Prostate gland (tissue), 2 donors: ENCODE measurements at regions not wholly inside any gene's neighbourhood (a gene's known extent, or its start where the extent isn't known, plus 50 kb on each side); places are given as distances from the start of the nearest gene placed in this dataset.

ENCODE experiments used
- DNase-seq: peaks from one replicate; pipeline ENCODE4 v3.0.0-alpha.2; 2019; ENCODE audit warnings: low spot score
- H3K27ac ChIP-seq, 2 donors: fragments of 200-600 bp; sonication (generic); 2 replicates each; pipeline ENCODE4 v1.5.1; 2017 to 2019
- H3K27me3 ChIP-seq: fragments of 200-600 bp; sonication (generic); replicated peaks from 2 replicates; pipeline ENCODE4 v1.5.1; 2019; ENCODE audit not compliant: insufficient read depth
- H3K36me3 ChIP-seq, 2 donors: fragments of 200-600 bp; sonication (generic); 1 replicate in 1 of 2; 2 replicates in 1 of 2; pipeline versions ENCODE4 v1.5.1 to v1.8.1; 2017 to 2019
- H3K4me1 ChIP-seq: fragments of 200-600 bp; sonication (generic); replicated peaks from 2 replicates; pipeline ENCODE4 v1.5.1; 2019
- H3K4me3 ChIP-seq, 2 donors: fragments of 200-600 bp; sonication (generic); 2 replicates each; pipeline ENCODE4 v1.5.1; 2017 to 2019
- H3K9me3 ChIP-seq: fragments of 200-600 bp; sonication (generic); 2 replicates; pipeline ENCODE4 v1.5.1; 2017
- POLR2A ChIP-seq: fragments of 450-650 bp; IDR thresholded peaks from one replicate; pipeline ENCODE4 v1.6.1; 2016; ENCODE audit warnings: antibody characterized with exemption, mild to moderate bottlenecking
- POLR2AphosphoS5 ChIP-seq: sonication (generic); formaldehyde crosslinking; IDR thresholded peaks from one replicate; pipeline ENCODE4 v1.6.1; 2017; ENCODE audit warnings: antibody characterized with exemption
- WGBS: methylation state at CpG from one replicate; pipeline ENCODE4 v1.1.5; 2018; 5-methylcytosine and 5-hydroxymethylcytosine counted together
- intact Hi-C: fragments of 100-400 bp; cut with DNase I; formaldehyde crosslinking; loops from one replicate; pipeline ENCODE4 v1.14.2; 2022
- TF ChIP-seq, protein P1 (sequence below), 4 experiments: fragments of 200-600 bp in 2 of 4; fragments of 450-650 bp in 2 of 4; sonication (generic) in 2 of 4; IDR thresholded peaks; 1 replicate in 3 of 4; 2 replicates in 1 of 4; pipeline ENCODE4 v1.5.1; 2016 to 2019; ENCODE audit warnings: antibody characterized with exemption in 4 of 4, mild to moderate bottlenecking in 2 of 4, moderate library complexity in 2 of 4

DNA sequence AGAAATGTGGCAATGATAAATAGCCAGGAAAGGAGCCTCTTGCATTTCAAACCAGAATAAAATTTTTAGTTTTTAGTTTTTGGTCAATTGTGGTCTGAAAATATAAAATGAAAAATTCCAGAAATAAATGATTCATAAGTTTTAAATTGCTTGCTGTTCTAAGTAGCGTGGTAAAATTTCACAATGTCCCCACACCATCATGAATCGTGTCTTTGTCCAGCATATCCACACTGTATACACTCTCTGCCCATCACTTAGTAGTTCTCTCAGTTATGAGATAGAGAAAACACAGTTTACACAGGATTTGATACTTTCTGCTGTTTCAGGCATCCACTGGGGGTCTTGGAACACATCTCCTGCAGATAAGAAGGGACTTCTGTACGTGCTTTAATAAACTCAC, 783.9 kb downstream of the TSN start:
- Histone ChIP-seq H3K27ac (no peak overlapping the region), H3K36me3 (no peaks in the 10 kb centered on the region), H3K4me1 (no peaks in the 10 kb centered on the region), H3K27me3 (no peaks in the 10 kb centered on the region), H3K4me3 (no peak overlapping the region), H3K9me3 (no peaks in the 10 kb centered on the region)
- intact Hi-C loops: no loop called here
- TF ChIP-seq POLR2A (no peak), POLR2AphosphoS5 (no peak)
- TF ChIP-seq, protein P1, sequence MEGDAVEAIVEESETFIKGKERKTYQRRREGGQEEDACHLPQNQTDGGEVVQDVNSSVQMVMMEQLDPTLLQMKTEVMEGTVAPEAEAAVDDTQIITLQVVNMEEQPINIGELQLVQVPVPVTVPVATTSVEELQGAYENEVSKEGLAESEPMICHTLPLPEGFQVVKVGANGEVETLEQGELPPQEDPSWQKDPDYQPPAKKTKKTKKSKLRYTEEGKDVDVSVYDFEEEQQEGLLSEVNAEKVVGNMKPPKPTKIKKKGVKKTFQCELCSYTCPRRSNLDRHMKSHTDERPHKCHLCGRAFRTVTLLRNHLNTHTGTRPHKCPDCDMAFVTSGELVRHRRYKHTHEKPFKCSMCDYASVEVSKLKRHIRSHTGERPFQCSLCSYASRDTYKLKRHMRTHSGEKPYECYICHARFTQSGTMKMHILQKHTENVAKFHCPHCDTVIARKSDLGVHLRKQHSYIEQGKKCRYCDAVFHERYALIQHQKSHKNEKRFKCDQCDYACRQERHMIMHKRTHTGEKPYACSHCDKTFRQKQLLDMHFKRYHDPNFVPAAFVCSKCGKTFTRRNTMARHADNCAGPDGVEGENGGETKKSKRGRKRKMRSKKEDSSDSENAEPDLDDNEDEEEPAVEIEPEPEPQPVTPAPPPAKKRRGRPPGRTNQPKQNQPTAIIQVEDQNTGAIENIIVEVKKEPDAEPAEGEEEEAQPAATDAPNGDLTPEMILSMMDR (IDR thresholded peaks at IDR 0.05): no peak
- 80% methylated on average over 3 of the region's 3 CpGs for WGBS
- no peak for DNase-seq

DNA sequence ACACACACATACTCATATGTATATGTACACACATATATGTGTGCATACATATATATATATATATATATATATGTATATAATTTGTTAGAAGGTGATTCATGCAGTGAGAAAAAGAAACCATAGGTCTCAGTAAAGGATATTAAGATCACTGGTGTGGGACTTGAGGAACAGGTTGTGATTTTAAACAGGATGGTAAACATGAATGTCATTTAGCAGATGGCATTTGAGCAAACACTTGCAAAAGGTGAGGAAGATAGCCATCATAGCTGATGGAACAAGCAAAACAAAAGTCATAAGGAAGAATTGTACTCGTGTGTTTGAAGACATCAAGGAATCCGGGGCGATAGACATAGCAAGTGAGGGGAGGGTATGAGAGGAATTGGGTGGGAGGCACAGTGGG, 784.5 kb downstream of the TSN start:
- WGBS: 39% methylated on average over 3 of the region's 3 CpGs
- Histone ChIP-seq H3K27ac (no peak overlapping the region), H3K4me1 (no peaks in the 10 kb centered on the region), H3K4me3 (peak overlapping the region in 1 of 2 donors; percentile 2), H3K36me3 (no peaks in the 10 kb centered on the region), H3K9me3 (no peaks in the 10 kb centered on the region), H3K27me3 (no peaks in the 10 kb centered on the region)
- peak; percentile 49 for TF ChIP-seq POLR2AphosphoS5
- TF ChIP-seq, protein P1 (IDR thresholded peaks at IDR 0.05): no peak
- no peak for TF ChIP-seq POLR2A
- intact Hi-C loops: no loop called here
- DNase-seq: no peak

DNA sequence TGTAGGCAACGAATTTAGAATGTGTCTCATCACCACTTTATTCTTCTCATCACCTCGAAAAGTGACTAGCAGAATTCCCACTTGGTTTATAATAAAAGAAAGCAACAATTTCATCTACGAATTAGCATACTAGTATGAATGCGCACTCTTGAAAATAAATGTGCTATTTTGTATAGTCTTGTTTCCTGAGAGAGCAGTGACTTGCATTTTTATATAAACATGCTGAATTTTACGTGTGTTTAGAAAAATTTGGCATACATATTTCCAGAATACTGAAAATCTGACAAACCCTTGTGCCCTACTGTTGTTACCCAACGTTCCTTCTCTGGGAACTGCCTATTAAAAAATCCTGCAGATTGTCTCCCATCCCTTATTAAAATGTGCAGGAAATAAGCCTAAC, 786.8 kb downstream of the TSN start:
- no peak overlapping the region for H3K27ac ChIP-seq
- no peaks in the 10 kb centered on the region for H3K27me3 ChIP-seq
- H3K4me1 ChIP-seq: no peaks in the 10 kb centered on the region
- TF ChIP-seq, protein P1 (IDR thresholded peaks at IDR 0.05): no peak
- no peak for TF ChIP-seq POLR2AphosphoS5
- TF ChIP-seq POLR2A: no peak
- no peaks in the 10 kb centered on the region for H3K36me3 ChIP-seq
- WGBS: 77% methylated on average over 6 of the region's 6 CpGs
- H3K4me3 ChIP-seq: no peak overlapping the region
- H3K9me3 ChIP-seq: no peaks in the 10 kb centered on the region
- intact Hi-C loops: no loop called here
- no peak for DNase-seq

DNA sequence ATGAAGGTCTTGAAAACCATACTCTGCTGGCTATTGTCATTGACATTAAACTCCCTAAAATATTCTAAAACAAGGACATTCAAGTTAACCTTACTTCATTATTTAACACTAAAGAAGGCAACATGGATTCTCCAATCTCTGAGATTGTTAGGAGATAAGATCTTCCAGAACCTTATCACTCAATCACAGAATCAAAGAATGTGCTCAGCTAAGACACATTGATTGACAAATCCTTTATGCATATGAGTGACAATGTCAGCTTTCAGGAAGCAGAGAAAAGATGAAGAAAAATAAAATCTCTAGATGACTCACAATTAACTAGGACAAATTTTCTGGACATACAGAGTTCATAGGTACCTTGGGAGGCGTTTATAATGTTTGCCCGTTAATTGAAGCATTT, 787.2 kb downstream of the TSN start:
- Histone ChIP-seq H3K9me3 (no peaks in the 10 kb centered on the region), H3K36me3 (no peaks in the 10 kb centered on the region), H3K27me3 (no peaks in the 10 kb centered on the region), H3K4me3 (no peak overlapping the region), H3K4me1 (no peaks in the 10 kb centered on the region), H3K27ac (no peak overlapping the region)
- no peak for DNase-seq
- TF ChIP-seq, protein P1 (IDR thresholded peaks at IDR 0.05): no peak
- TF ChIP-seq POLR2A: no peak
- no peak for TF ChIP-seq POLR2AphosphoS5
- intact Hi-C loops: no loop called here
- 34% methylated on average over 2 of the region's 2 CpGs for WGBS

DNA sequence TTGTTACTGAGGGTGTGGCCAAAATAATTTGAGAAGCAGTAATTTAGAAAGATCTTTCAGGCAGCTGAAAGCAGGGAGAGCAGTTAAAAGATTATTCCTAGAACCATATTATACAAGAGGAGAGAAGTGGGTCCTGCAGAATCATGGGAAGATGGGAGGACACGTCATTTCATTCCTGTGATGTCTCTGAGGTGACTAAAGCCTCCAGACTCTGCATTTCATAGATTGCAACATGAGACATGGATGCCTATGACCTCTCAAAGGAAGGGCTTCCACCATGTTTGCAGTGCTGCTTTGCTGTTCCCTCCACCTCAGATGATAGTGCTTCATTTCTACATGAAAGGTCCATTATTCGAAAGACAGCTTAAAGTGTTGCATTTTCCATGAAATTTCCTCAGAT, 788.4 kb downstream of the TSN start:
- intact Hi-C loops: no loop called here
- TF ChIP-seq, protein P1 (IDR thresholded peaks at IDR 0.05): no peak
- TF ChIP-seq POLR2A (no peak), POLR2AphosphoS5 (no peak)
- no peak for DNase-seq
- H3K36me3 ChIP-seq: no peaks in the 10 kb centered on the region
- H3K9me3 ChIP-seq: no peaks in the 10 kb centered on the region
- no peaks in the 10 kb centered on the region for H3K4me1 ChIP-seq
- H3K4me3 ChIP-seq: no peak overlapping the region
- 82% methylated on average over 2 of the region's 2 CpGs for WGBS
- no peak overlapping the region for H3K27ac ChIP-seq
- no peaks in the 10 kb centered on the region for H3K27me3 ChIP-seq
